ENCODE measurements at regions not wholly inside any gene's neighbourhood (a gene's known extent, or its start where the extent isn't known, plus 50 kb on each side); places are given as distances from the start of the nearest gene placed in this dataset.

DNA sequence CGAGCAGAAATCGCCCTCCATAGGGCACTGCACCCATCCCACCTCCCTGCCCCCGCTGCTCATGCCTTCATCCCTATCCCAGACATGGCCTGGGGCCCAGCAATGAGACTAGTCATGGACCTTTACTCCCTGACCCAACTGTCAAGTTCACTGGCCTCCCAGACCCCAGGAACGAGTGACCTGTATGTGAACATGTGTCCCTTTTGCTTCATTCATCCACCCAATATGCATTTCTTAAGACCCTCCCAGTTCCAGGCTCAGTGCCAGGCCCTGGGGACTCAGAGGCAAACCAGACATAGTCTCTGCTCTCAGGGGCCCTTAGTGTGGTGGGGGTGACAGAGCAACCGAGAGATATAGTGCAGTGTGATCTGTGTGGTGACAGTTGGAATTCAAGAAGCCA lies 67.0 kb downstream of the EFNB1 start:
- no peak for DNase-seq
- Histone ChIP-seq H3K4me1 (peaks cover 11 to 53% (median 37%) of the 10 kb centered on the region in 9 donors), H3K4me3 (no peak overlapping the region), H3K9me3 (no peaks in the 10 kb centered on the region), H3K27ac (peak overlapping the region; percentile 88 to 93 (median 90)), H3K36me3 (no peaks in the 10 kb centered on the region), H3K27me3 (peaks cover 0 to 19% (median 0%) of the 10 kb centered on the region in 7 donors)
- WGBS, 2 donors, result 32 to 37% methylated on average over 4 to 5 of the region's 5 CpGs
- TF ChIP-seq, protein P1, sequence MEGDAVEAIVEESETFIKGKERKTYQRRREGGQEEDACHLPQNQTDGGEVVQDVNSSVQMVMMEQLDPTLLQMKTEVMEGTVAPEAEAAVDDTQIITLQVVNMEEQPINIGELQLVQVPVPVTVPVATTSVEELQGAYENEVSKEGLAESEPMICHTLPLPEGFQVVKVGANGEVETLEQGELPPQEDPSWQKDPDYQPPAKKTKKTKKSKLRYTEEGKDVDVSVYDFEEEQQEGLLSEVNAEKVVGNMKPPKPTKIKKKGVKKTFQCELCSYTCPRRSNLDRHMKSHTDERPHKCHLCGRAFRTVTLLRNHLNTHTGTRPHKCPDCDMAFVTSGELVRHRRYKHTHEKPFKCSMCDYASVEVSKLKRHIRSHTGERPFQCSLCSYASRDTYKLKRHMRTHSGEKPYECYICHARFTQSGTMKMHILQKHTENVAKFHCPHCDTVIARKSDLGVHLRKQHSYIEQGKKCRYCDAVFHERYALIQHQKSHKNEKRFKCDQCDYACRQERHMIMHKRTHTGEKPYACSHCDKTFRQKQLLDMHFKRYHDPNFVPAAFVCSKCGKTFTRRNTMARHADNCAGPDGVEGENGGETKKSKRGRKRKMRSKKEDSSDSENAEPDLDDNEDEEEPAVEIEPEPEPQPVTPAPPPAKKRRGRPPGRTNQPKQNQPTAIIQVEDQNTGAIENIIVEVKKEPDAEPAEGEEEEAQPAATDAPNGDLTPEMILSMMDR (IDR thresholded peaks at IDR 0.05), result no peak
- intact Hi-C loops (cut with DNase I), result loop anchor here in 6 of 10 donors (2.0 to 10.0 kb wide), 5 partner anchors 15 to 99 kb away; partner anchors contain the start of gene EFNB1 (in 3 of the 6)
- ATAC-seq, result peak in 1 of 8 donors; percentile 2

DNA sequence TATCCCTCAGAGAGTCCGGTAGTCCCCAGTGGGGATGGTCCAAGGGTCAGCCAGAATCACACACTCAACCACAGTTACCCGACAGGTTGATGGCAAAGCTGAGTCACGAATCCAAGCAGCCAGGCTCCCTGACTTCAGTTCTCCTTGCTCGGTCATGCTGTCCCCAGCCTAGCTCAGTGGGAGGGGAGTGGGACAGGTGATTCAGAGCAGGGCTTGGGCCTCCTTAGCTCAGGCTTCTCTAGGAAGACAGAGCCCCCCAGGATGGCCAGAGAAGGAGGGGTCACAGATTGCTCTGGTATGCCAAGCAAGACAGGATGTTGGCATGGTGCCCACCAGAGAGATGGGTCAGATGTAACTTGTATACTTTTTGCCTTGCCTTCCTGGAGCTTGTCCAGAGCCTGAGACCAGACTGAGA lies 66.5 kb downstream of the EFNB1 start:
- H3K9me3 ChIP-seq, result no peaks in the 10 kb centered on the region
- H3K4me3 ChIP-seq, result peak overlapping the region in 5 of 10 donors; percentile 19 to 41 (median 38)
- DNase-seq (peak; percentile 36 to 53), ATAC-seq (peak in 7 of 8 donors; percentile 28 to 64 (median 48))
- H3K4me1 ChIP-seq, result peaks cover 11 to 53% (median 37%) of the 10 kb centered on the region in 9 donors
- intact Hi-C loops (cut with DNase I), result loop anchor here in 6 of 10 donors (2.0 to 10.0 kb wide), 5 partner anchors 15 to 99 kb away; partner anchors contain the start of gene EFNB1 (in 3 of the 6)
- H3K27ac ChIP-seq, result peak overlapping the region; percentile 88 to 93 (median 90)
- no peaks in the 10 kb centered on the region for H3K36me3 ChIP-seq
- peaks cover 0 to 16% (median 0%) of the 10 kb centered on the region in 7 donors for H3K27me3 ChIP-seq
- TF ChIP-seq, protein P1 (IDR thresholded peaks at IDR 0.05), result no peak
- 11% methylated on average over 4 of the region's 4 CpGs for WGBS, 2 donors

DNA sequence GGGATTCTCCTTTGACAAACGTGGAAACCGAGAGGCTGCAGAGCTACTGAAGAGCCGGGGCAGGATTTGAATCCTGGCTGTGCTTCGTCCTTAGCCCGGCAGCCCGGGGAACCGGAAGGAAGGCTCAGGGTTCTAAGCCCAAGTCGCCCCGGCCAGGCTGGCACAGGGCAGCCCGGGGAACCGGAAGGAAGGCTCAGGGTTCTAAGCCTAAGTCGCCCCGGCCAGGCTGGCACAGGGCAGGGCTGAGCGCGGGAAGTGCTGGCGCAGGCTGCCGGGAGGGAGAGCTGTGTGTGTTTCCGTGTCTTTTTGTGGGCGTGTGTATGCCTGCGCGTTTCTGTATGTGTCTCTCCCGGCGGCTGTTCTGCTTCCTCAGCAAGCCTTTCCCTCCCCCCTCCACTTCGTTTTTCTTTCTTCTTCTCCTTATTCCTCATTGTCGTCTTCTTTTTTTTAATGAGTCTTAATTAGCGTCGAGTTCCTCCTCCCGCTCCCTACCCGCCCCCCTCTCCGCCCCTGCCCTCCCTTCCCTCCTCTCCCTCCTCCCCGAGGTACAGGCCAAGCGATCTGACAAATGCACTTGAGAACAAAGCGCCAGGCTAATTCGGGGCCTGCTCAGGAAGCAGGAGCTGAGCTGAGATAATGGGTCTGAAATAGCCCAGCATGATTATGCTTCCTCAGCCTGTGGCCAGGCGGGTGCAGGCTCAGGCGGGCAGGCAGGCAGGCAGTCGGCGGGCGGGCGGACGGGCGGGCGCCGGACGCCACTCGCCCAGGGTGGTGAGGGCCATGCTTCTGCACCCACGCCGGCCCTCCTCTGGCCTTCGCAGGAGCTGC lies 65.9 kb downstream of the EFNB1 start:
- peaks cover 0 to 17% (median 0%) of the 10 kb centered on the region in 7 donors for H3K27me3 ChIP-seq
- intact Hi-C loops (cut with DNase I), result loop anchor here in 9 of 10 donors (2.0 to 10.0 kb wide), 9 partner anchors 16 to 100 kb away; partner anchors contain the start of gene EFNB1 (in 3 of the 9)
- H3K4me3 ChIP-seq, result peak overlapping the region in 9 of 10 donors; percentile 6 to 41 (median 22)
- H3K36me3 ChIP-seq, result no peaks in the 10 kb centered on the region
- peaks cover 11 to 53% (median 37%) of the 10 kb centered on the region in 9 donors for H3K4me1 ChIP-seq
- H3K27ac ChIP-seq, result peak overlapping the region; percentile 88 to 93 (median 90)
- 4 to 7% methylated on average over 30 to 48 of the region's 49 CpGs for WGBS, 2 donors
- no peaks in the 10 kb centered on the region for H3K9me3 ChIP-seq
- DNase-seq (peak; percentile 55 to 77), ATAC-seq (peak; percentile 86 to 94 (median 91))
- TF ChIP-seq, protein P1 (IDR thresholded peaks at IDR 0.05), result no peak

DNA sequence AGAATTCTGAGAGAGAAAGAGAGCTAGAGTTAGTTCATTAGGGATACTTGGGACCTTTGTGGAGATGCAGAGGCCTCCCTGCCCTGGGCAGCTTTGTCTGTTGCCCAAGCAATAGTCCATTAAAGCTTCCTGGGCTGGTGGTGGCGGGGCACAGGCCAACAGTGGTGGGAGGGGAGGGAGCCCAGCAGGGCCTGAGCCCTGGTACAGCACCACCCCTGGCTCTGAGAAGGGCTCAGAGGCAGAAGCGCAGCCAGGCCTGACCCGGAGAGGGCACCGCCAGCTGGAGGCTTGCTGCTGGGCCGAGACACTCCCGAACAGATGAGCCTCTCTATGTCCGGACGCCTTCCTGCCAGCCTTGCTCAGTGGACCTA lies 65.3 kb downstream of the EFNB1 start:
- Histone ChIP-seq H3K4me1 (peaks cover 11 to 53% (median 37%) of the 10 kb centered on the region in 9 donors), H3K27ac (peak overlapping the region; percentile 87 to 93 (median 90)), H3K27me3 (peaks cover 0 to 20% (median 0%) of the 10 kb centered on the region in 7 donors), H3K36me3 (no peaks in the 10 kb centered on the region), H3K4me3 (peak overlapping the region in 7 of 10 donors; percentile 19 to 41 (median 25)), H3K9me3 (no peaks in the 10 kb centered on the region)
- DNase-seq, result peak in 1 of 2 donors; percentile 25
- peak; percentile 12 to 55 (median 44) for ATAC-seq
- 30 to 31% methylated on average over 7 to 8 of the region's 8 CpGs for WGBS, 2 donors
- TF ChIP-seq, protein P1 (IDR thresholded peaks at IDR 0.05), result no peak
- intact Hi-C loops (cut with DNase I), result loop anchor here in 9 of 10 donors (2.0 to 10.0 kb wide), 8 partner anchors 17 to 101 kb away; partner anchors contain the start of gene EFNB1 (in 3 of the 9)

All from heart right ventricle (tissue), 16 donors.